ENCODE measurements at regions not wholly inside any gene's neighbourhood (a gene's known extent, or its start where the extent isn't known, plus 50 kb on each side); places are given as distances from the start of the nearest gene placed in this dataset.
"Not testable (repeated sequence)": the region's sequence is repeated elsewhere in the genome, so short reads cannot be mapped to it uniquely, and the experiment has no call there.

GRCh38 chr2:88802026-88802425, 110.6 kb downstream of the RPIA start:
- DNase-seq (ENCODE audit: low read depth in 4 of 4, low spot score in 3 of 4): not testable (repeated sequence)

DNA sequence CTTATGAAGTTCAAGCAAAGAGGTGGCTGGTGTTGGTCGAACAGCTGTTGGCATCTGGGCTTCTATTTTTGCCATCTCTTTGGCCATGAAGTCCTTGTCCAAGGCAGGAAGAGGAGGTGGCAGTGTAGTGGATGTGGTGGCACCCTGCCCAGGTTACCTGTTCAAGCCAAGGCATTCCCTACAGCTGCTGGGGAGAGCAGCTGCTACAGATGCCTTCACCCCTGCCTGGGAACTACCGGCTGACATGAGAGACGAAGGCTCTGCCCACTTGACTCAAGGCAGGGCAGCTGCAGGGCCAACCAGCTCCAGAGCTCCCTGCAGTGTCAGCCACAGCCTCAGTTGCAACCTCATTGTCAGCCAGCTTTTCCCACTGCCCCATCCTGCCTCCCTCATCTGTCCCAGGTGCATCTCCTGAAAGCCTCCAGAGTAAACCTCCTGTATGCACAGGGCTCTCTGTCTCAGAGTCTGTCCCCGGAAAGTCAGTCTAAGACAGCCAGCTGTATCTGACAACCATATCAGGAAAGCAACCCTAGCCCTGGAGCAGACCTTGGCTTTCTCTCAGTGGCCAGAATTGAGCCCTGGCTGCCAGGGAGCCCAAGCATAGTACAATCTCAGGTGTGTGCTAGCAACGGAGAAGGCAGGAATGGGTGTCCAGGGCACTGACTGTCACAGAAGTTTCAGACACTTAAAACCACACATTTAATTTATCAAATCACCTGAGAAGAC, 115.9 kb downstream of the RPIA start:
- no peak for DNase-seq (ENCODE audit: low read depth in 4 of 4, low spot score in 3 of 4)

DNA sequence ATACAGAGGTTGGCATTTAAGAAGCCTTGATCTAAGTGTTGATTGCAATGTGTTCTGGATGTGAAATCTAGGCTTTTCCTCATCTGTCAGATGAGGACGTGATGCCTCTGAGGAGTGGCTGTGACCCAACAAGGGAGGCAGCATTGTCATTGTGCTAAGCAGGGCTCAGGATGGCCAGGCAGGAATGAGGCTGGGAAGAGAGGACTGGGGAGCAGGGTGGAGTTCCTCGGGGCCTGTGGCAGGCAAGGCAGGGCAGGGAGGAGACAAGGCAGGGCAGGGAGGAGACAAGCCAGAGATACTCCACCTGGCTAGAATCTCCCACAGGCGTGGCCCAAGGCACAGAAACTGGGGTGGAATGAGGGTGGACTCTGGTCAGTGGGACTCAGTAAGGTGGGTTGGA, 116.6 kb downstream of the RPIA start:
- DNase-seq (ENCODE audit: low read depth in 4 of 4, low spot score in 3 of 4): no peak

DNA sequence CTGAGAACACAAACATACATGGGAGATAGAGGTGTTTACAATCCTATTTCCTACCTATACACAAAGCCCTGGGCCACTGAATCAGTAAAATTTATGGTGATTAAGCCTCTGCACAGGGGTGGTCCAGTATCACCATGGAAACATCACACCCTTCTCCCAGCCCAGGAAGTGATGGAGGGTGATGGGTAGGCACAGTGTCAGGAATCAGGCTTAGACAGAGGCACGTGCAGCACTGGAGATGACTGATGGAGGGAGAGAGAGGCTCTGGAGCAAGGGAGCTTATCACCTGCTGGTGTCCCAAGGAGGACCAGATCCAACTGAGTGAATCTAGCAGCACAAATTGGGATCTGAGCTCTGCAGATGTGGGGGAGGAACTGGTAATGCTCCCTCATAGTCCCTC, 117.2 kb downstream of the RPIA start:
- no peak for DNase-seq (ENCODE audit: low read depth in 4 of 4, low spot score in 3 of 4)

DNA sequence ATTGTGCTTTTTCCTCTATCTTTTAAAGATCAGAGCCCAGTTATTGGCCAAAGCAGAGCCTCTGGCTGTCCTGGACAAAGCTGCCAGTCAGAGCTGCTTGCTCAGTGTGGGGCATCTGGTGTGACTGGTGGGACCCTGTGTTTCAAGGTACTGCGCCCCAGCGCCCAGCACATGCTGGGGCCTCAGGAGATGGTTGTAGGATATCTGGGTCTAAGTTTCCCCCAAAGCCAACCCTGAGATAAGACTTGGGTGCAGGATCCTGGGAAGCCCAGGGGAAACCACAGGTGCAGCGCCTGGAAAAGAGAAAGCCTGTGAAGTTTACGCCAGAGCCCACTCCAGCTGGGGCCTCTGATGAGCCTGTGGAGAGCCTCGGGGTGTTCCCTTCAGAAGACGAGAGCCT, 117.7 kb downstream of the RPIA start:
- no peak for DNase-seq (ENCODE audit: low read depth in 4 of 4, low spot score in 3 of 4)

- no peak for DNase-seq (ENCODE audit: low read depth in 4 of 4, low spot score in 3 of 4)
Measured at GRCh38 chr2:88810017-88810416, 118.5 kb downstream of the RPIA start.

DNA sequence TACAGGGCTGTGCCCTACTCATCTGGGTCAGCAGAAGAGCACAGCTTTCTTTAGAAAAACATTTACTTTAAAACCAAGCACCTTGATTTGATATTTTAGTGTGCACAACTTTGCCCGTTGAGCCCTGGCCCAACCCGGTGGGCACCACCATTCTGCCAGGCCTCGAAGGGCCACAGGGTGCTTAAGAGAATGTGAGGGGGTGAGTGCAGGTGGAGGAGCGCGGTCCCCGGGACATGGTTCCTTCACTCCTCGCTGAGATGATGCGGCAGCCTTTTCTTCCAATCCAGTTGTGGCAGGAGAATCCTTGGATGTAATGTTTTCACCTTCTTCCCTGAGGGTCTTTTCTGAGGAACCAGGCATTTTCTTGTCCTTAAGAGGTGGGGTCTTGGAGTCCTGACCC, 119.0 kb downstream of the RPIA start:
- DNase-seq (ENCODE audit: low read depth in 4 of 4, low spot score in 3 of 4): no peak

DNA sequence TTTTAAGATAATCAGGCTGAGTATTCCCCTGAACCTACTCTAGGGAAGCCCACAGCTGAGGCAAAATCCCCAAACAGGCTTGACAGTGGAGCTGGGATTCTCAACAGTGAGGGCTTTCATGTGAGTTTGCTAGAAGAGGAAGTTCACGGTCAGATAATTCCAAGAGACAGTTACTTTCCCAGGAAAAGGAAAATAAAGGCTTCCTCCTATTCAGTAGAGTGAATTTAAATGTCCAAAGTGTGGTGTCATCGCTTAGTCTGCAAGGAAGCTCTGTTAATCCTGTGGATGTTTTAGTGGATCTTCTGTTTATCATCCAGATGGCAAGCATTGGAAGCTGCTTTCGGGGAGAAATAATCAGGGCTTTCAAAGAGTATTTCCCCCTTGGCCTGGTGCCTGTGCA, 119.8 kb downstream of the RPIA start:
- no peak for DNase-seq (ENCODE audit: low read depth in 4 of 4, low spot score in 3 of 4)

DNA sequence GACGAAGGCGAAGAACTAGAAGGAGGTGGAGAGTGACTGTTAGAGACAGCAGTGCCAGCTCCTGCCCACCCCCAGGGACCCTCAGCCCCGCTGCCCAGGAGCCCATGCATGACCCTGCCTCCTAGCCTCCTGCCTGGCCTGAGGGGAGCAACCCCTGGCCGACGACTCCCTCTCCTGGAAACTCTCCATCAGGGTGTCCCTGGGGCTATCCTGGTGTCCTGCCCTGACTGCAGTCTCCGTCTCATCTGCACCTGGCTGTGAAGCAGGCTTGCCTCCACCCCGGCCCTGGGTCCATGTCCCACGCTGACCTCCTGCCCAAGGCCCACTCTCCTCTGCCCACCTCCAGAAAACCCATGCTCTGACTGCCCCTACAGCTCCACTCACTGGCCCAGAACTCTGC, 120.2 kb downstream of the RPIA start:
- no peak for DNase-seq (ENCODE audit: low read depth in 4 of 4, low spot score in 3 of 4)

- DNase-seq (ENCODE audit: low read depth in 4 of 4, low spot score in 3 of 4): no peak
Measured at GRCh38 chr2:88813612-88814011, 122.1 kb downstream of the RPIA start.

DNA sequence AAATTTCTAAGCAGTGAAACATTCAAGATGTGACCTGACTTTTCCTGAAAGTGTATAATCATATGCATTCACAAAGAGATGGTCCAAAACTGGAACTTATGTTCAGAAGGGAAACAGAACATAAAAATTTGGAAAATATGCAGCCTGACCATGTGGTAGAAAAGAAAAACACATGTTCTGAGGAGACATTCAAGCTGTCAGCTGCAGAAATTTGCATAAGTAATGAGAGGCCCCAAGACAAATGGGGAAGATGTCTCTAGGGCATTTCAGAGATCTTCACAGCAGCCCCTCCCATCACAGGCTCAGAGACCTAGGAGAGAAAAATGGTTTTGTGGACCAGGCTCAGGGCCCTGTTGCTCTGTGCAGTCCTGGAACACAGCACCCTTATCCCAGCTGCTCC, 123.8 kb downstream of the RPIA start:
- DNase-seq (ENCODE audit: low read depth in 4 of 4, low spot score in 3 of 4): no peak

- DNase-seq (ENCODE audit: low read depth in 4 of 4, low spot score in 3 of 4): no peak
Measured at GRCh38 chr2:88815697-88816096, 124.2 kb downstream of the RPIA start.

- DNase-seq (ENCODE audit: low read depth in 4 of 4, low spot score in 3 of 4): no peak
Measured at GRCh38 chr2:88818381-88818780, 126.9 kb downstream of the RPIA start.

GRCh38 chr2:88824951-88825350, 133.5 kb downstream of the RPIA start:
- no peak for DNase-seq (ENCODE audit: low read depth in 4 of 4, low spot score in 3 of 4)

GRCh38 chr2:88826399-88826798, 134.9 kb downstream of the RPIA start:
- no peak for DNase-seq (ENCODE audit: low read depth in 4 of 4, low spot score in 3 of 4)

GRCh38 chr2:88827821-88828220, 136.3 kb downstream of the RPIA start:
- no peak for DNase-seq (ENCODE audit: low read depth in 4 of 4, low spot score in 3 of 4)

- DNase-seq (ENCODE audit: low read depth in 4 of 4, low spot score in 3 of 4): no peak
Measured at GRCh38 chr2:88828397-88829137, 137.1 kb downstream of the RPIA start.

DNA sequence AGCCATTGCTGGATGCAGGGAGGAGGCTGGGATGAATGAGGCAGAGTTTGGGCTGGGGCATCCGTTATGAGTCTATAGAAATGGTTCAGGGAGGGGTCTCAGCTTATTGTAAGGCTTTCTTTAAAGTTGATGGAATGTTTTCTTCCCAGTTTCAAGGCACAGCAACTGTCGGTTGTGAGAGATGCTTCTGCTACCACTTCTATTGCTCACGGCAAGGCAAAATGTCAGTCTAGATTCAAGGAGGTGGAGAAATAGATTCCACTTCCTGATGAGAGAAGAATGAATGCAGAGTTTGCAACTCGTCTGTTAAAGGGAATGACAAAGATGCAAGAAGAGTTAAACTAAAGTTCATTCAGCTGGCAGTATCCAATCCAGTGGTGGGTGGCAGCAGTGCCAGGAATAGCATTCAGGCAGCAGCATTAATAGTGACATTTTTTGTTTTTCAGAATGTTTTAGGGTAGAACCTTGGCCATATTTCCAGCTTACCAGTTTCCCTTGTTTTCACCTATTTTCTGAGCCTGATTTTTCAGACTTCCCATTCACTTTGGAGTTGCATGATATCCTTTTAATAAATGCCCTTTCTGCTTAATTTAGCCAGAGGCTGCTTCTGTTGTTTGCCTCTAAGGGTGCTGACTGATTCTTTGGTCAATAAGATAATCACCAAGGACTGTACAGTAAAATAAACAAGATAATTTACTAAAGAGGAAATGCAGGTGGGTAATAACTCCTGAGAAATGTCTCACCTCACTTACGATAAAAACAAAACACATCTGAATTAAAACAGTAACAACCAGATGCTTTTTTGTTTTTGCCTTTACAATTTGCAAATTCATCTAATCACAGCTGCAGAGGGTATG, 138.4 kb downstream of the RPIA start:
- no peak for DNase-seq (ENCODE audit: low read depth in 4 of 4, low spot score in 3 of 4)

DNA sequence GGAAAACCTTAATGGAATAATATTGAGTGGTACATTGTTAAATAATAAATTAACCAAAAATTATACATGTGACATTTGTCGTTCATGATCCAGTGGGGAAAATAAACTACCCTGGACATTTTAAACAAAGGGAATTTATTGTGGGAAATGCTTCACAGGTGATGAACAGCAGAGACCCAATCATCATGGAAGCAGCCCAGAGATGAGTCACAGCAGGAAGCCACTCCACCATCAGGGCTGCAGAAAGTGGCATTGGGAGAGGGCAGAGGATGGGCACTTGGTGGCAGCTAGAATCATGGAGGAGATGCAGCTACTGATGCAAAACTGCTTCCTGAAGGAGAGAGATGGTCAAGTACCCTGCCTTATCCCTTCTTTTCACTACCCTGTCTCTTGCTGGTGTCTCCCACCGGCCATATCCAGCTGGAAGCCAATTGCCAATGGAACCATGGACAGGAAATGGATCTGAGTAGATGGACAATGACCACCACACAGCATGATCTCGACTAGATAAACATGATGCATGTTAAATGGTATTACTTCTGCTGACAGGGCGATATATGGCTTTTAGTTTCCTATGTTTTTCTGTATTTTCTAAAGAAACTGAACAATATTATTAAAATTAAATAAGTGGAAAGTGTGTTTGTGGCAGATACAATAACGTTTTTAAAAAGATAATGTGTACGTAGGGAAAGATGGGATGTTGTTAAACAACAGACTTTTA, 139.8 kb downstream of the RPIA start:
- no peak for DNase-seq (ENCODE audit: low read depth in 4 of 4, low spot score in 3 of 4)

- no peak for DNase-seq (ENCODE audit: low read depth in 4 of 4, low spot score in 3 of 4)
Measured at GRCh38 chr2:88831792-88832248, 140.3 kb downstream of the RPIA start.

Measured in left renal pelvis (tissue), 4 donors.